ENCODE measurements at regions not wholly inside any gene's neighbourhood (a gene's known extent, or its start where the extent isn't known, plus 50 kb on each side); places are given as distances from the start of the nearest gene placed in this dataset.

- in situ Hi-C loops (cut with MboI; ENCODE audit: low pct_unique_long_range_greater_than_20kb, low sequenced_read_pairs) = no loop called here
- no peak for DNase-seq
These were observed 170.4 kb upstream of the KCNK2 start for GRCh38 chr1:214912127-214912526.

GRCh38 chr1:214913966-214914365, 168.6 kb upstream of the KCNK2 start:
- in situ Hi-C loops (cut with MboI; ENCODE audit: low pct_unique_long_range_greater_than_20kb, low sequenced_read_pairs) = no loop called here
- DNase-seq = no peak

GRCh38 chr1:214917081-214917635, 165.4 kb upstream of the KCNK2 start:
- in situ Hi-C loops (cut with MboI; ENCODE audit: low pct_unique_long_range_greater_than_20kb, low sequenced_read_pairs) = no loop called here
- DNase-seq = no peak

- in situ Hi-C loops (cut with MboI; ENCODE audit: low pct_unique_long_range_greater_than_20kb, low sequenced_read_pairs) = no loop called here
- no peak for DNase-seq
These were observed 163.8 kb upstream of the KCNK2 start for GRCh38 chr1:214918745-214919144.

- in situ Hi-C loops (cut with MboI; ENCODE audit: low pct_unique_long_range_greater_than_20kb, low sequenced_read_pairs) = no loop called here
- no peak for DNase-seq
These were observed 162.2 kb upstream of the KCNK2 start for GRCh38 chr1:214920337-214920736.

GRCh38 chr1:214923278-214923915, 159.1 kb upstream of the KCNK2 start:
- no peak for DNase-seq
- in situ Hi-C loops (cut with MboI; ENCODE audit: low pct_unique_long_range_greater_than_20kb, low sequenced_read_pairs) = no loop called here

- no peak for DNase-seq
- in situ Hi-C loops (cut with MboI; ENCODE audit: low pct_unique_long_range_greater_than_20kb, low sequenced_read_pairs) = no loop called here
These were observed 154.7 kb upstream of the KCNK2 start for GRCh38 chr1:214927796-214928195.

GRCh38 chr1:214928574-214928973, 154.0 kb upstream of the KCNK2 start:
- in situ Hi-C loops (cut with MboI; ENCODE audit: low pct_unique_long_range_greater_than_20kb, low sequenced_read_pairs) = no loop called here
- no peak for DNase-seq

GRCh38 chr1:214933375-214933774, 149.2 kb upstream of the KCNK2 start:
- in situ Hi-C loops (cut with MboI; ENCODE audit: low pct_unique_long_range_greater_than_20kb, low sequenced_read_pairs) = no loop called here
- no peak for DNase-seq

- in situ Hi-C loops (cut with MboI; ENCODE audit: low pct_unique_long_range_greater_than_20kb, low sequenced_read_pairs) = no loop called here
- DNase-seq = no peak
These were observed 148.5 kb upstream of the KCNK2 start for GRCh38 chr1:214934045-214934444.

GRCh38 chr1:214935258-214935657, 147.3 kb upstream of the KCNK2 start:
- DNase-seq = no peak
- in situ Hi-C loops (cut with MboI; ENCODE audit: low pct_unique_long_range_greater_than_20kb, low sequenced_read_pairs) = no loop called here

- in situ Hi-C loops (cut with MboI; ENCODE audit: low pct_unique_long_range_greater_than_20kb, low sequenced_read_pairs) = no loop called here
- DNase-seq = no peak
These were observed 143.4 kb upstream of the KCNK2 start for GRCh38 chr1:214939180-214939579.

- in situ Hi-C loops (cut with MboI; ENCODE audit: low pct_unique_long_range_greater_than_20kb, low sequenced_read_pairs) = no loop called here
- no peak for DNase-seq
These were observed 141.5 kb upstream of the KCNK2 start for GRCh38 chr1:214941061-214941460.

GRCh38 chr1:214943054-214943453, 139.5 kb upstream of the KCNK2 start:
- no peak for DNase-seq
- in situ Hi-C loops (cut with MboI; ENCODE audit: low pct_unique_long_range_greater_than_20kb, low sequenced_read_pairs) = no loop called here

GRCh38 chr1:214946615-214947014, 135.9 kb upstream of the KCNK2 start:
- no peak for DNase-seq
- in situ Hi-C loops (cut with MboI; ENCODE audit: low pct_unique_long_range_greater_than_20kb, low sequenced_read_pairs) = no loop called here

GRCh38 chr1:214952648-214953047, 129.9 kb upstream of the KCNK2 start:
- in situ Hi-C loops (cut with MboI; ENCODE audit: low pct_unique_long_range_greater_than_20kb, low sequenced_read_pairs) = no loop called here
- no peak for DNase-seq

- no peak for DNase-seq
- in situ Hi-C loops (cut with MboI; ENCODE audit: low pct_unique_long_range_greater_than_20kb, low sequenced_read_pairs) = no loop called here
These were observed 128.5 kb upstream of the KCNK2 start for GRCh38 chr1:214953901-214954616.

GRCh38 chr1:214954617-214954949, 128.0 kb upstream of the KCNK2 start:
- in situ Hi-C loops (cut with MboI; ENCODE audit: low pct_unique_long_range_greater_than_20kb, low sequenced_read_pairs) = no loop called here
- DNase-seq = no peak

- DNase-seq = peak; percentile 32
- in situ Hi-C loops (cut with MboI; ENCODE audit: low pct_unique_long_range_greater_than_20kb, low sequenced_read_pairs) = no loop called here
These were observed 125.0 kb upstream of the KCNK2 start for GRCh38 chr1:214957330-214958137.

- in situ Hi-C loops (cut with MboI; ENCODE audit: low pct_unique_long_range_greater_than_20kb, low sequenced_read_pairs) = no loop called here
- no peak for DNase-seq
These were observed 124.1 kb upstream of the KCNK2 start for GRCh38 chr1:214958486-214958885.
